HS-5 (cell line): ENCODE measurements at regions not wholly inside any gene's neighbourhood (a gene's known extent, or its start where the extent isn't known, plus 50 kb on each side); places are given as distances from the start of the nearest gene placed in this dataset.
"Not testable (repeated sequence)": the region's sequence is repeated elsewhere in the genome, so short reads cannot be mapped to it uniquely, and the experiment has no call there.

Source experiments
- DNase-seq: peaks from one replicate; pipeline ENCODE4 v3.0.0-alpha.2; 2012; ENCODE audit warnings: low read depth

DNA sequence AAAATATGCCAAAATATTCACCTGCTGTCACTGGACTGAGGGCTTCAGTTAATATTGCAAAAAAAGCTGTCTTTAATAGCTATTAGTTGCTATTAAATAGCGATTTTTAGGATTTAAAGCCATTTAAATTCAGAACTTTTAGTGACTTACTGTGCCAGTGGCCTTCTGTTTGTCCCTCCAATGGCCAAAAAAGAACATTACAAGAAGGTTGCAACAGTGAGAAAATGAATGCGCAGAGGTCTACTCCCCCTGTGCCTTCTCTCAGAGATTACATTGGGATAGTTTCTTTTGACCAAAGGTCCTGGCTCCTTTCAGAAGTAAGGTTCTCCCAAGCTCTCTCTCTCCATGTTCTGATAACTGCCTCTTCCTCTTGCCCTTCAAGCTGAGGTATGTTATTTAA lies 930.3 kb upstream of the ARRDC3 start:
- no peak for DNase-seq

DNA sequence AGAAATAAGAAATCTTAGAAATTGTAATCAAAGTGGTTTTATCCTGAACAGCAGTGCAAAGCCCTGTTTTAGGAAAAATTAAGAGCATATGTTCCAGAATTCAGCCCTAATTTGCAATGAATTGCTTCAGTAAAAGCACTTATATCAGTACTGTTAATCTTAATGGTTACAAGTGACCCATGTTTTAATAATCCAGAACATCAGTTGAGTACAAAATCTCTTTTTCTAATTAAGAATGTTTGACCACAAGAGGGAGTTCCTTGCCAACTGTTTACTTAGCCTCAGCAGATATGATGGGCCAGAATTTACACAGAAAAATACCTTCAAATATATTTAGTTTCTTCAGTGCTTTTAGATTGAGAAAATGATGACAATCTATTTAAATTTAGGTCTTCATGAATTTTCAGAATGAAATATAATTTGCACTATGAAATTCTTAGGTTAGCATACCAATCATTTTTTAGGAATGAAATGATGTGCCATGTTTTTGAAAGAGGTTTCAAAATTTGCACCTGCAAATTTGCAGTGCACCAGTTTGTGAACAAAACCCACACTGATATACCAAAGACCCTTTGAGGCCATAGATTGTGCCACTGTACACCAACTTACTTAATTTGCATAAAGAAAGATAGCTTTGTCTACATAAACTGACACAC lies 926.3 kb upstream of the ARRDC3 start:
- peak; percentile 10 for DNase-seq

DNA sequence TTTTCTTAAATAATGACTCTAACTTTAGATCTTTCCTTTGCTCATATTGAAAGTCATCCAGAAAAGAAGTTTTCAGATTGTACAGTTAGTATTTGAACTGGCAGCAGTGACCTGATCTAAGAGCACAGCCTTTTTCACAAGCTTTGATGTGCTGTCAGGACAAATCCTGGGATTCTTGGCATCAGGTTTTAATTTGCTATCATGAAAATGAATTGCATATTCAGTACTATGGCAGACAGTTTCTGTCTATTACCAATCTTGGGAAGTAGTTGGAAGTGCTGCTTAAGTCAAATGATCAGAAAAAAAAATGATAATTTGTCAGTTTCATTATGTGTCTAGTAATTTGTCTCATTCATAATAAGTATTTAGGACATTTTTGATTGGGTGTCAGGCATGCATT lies 925.6 kb upstream of the ARRDC3 start:
- DNase-seq, result no peak

DNA sequence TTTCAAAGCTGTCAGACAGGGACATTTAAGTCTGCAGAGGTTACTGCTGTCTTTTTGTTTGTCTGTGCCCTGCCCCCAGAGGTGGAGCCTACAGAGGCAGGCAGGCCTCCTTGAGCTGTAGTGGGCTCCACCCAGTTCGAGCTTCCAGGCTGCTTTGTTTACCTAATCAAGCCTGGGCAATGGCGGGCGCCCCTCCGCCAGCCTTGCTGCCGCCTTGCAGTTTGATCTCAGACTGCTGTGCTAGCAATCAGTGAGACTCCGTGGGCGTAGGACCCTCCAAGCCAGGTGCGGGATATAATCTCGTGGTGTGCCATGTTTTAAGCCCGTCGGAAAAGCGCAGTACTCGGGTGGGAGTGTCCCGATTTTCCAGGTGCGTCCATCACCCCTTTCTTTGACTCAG lies 919.2 kb upstream of the ARRDC3 start:
- DNase-seq, result not testable (repeated sequence)

DNA sequence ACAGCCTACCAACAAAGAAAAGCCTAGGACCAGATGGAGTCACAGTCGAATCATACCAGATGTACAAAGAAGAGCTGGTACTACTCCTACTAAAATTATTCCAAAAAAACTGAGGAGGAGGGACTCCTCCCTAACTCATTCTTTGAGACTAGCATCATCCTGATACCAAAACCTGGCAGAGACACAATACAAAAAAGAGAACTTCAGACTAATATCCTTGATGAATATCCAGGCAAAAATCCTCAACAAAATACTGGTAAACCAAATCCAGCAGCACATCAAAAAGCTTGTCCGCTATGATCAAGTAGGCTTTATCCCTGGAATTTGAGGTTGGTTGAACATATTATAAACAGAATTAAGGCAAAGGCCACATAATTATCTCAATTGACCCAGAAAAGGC lies 900.4 kb upstream of the ARRDC3 start:
- DNase-seq, result peak; percentile 16

DNA sequence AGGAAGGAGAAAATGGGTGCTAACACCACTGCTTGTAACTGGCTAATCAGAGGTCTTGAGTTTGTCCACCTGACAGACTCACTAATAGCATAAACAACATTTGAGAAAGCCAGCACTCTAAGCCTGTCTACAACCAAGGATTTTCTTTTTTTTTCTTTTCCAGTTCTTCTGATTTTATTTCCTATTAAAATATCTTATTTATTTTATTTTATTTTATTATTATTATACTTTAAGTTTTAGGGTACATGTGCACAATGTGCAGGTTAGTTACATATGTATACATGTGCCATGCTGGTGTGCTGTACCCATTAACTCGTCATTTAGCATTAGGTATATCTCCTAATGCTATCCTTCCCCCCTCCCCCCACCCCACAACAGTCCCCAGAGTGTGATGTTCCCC lies 888.6 kb upstream of the ARRDC3 start:
- not testable (repeated sequence) for DNase-seq

DNA sequence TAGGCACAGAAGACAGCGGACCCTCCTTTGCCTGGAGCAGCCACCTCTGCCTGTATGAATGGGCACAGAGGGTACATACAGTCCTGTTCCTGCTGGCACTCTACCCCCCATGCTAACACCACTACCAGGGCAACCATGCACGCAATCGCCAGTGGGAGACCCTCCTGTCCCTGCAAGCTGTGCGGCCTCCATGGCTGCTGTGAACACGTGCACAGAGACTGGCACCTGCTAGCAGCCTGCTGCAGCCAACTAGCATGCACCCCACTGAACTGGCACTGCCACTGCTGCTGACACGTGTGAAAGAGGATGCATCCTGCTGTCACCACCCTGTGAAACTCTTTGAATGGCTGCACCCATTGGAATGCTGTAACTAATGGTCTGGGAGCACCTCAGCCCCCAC lies 885.2 kb upstream of the ARRDC3 start:
- DNase-seq, result no peak

DNA sequence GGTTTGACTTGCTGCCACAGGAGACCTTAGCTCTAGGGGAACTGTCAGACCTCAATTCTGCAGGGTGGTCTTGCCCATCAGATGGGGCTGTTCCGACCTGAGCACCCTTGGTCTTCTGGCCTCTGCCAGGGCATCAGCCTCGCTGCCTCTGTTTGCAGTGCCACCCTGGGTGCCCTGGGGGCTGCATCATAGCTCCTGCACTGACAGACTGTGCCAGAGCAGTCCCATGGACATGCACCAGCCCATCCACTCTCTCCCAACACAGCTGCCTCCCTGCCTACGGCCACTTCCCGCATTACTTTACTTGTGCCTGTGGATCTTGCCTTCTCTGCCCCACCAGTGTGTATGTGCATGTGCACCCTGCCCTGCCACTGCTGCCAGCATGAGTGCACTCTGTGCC lies 884.7 kb upstream of the ARRDC3 start:
- no peak for DNase-seq

DNA sequence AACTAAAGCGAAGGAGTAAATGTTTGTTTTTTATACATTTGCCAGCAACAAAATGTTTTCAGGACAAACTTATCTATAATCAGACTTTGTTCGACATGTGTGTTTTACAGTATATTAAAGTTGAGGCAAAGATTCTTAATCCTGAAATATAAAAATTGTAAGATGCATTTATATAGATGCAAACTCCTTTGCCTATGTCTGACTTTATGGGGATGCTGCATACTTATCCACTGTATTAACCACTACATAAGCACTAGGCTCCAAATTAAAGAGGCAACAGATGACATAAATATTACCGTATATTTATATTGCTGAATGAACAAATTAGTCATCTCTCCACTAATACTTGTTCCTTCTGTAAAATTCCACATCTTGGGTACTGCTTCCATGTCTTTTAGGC lies 882.7 kb upstream of the ARRDC3 start:
- DNase-seq, result no peak

DNA sequence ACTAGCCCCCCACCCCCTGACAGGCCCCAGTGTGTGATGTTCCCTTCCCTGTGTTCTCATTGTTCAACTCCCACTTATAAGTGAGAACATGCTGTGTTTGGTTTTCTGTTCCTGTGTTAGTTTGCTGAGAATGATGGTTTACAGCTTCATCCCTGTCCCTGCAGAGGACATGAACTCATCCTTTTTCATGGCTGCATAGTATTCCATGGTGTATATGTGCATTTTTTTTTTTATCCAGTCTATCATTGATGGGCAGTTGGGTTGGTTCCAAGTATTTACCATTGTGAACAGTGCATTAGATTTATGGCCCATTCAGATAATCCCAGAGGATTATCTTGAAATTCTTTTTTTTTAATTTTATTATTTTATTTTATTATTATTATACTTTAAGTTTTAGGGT lies 872.5 kb upstream of the ARRDC3 start:
- DNase-seq, result not testable (repeated sequence)

DNA sequence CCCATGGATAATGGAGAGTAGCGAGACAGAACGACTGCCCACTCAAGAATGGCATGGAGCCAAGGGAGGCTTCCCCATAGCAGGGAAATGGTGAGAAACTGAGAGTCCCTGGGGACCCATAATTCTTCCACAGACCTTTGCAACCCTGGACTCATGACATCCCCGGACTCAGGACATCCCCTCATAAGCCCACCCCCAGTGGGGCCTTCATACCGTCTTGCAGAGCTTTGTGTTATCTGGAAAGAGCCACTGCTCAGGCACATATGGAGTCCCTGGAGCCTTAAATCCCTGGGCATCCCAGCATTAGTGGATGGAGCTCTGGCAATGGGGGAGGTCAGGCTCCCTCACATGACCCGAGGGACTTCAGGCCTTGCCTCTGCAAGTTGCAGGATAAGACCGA lies 865.4 kb upstream of the ARRDC3 start:
- DNase-seq, result no peak

DNA sequence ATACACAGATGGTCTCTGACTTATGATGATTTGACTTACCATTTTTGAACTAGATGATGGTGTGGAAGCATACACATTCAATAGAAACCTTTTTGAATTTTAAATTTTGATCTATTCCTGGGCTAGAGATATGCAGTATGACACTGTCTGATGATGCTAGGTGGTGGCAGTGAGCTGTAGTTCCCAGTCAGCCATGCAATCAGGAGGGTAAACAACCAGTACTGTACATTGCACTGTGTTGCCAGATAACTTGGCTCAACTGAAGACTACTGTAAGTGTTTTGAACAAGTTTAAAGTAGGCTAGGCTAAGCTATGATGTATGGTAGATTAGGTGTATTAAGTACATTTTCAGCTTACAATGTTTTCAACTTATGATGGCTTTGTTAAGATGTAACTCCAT lies 859.1 kb upstream of the ARRDC3 start:
- no peak for DNase-seq

DNA sequence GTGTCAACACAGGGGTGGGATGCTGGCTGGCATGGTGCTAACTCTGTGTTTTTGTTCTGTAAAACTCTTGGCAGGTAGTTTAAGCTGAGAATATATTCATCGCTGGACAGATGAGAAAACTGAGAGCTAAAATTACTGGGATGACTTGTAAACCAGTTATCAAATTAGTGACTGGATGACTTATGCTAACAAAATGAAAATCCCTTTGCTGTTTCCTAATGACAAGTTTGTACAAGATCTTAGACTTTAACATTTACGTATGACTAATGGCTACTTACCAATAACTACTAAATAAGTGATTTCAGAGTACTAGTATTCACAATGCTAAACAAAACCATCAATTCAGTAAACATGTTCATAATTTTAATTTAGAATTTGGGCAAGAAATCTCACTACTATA lies 854.8 kb upstream of the ARRDC3 start:
- no peak for DNase-seq

DNA sequence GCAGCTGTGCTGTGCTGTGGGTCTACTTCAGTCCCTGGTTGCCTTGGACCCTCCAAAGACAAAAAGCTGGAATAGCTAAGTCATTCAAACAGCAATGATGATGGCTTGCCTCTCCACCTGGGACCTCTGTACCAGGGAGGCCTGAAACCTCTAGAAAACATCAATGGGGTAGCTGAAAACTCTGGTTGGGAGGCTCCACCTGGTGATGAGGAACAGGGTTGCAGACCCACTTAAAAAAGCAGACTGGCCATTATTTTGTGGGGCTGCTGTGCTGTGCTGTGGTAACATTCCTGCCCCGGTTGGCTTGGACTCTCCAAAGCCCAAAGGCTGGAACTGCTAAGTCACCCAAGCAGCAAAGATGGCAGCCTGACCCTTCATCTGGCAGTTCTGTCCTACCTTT lies 839.3 kb upstream of the ARRDC3 start:
- DNase-seq, result no peak

DNA sequence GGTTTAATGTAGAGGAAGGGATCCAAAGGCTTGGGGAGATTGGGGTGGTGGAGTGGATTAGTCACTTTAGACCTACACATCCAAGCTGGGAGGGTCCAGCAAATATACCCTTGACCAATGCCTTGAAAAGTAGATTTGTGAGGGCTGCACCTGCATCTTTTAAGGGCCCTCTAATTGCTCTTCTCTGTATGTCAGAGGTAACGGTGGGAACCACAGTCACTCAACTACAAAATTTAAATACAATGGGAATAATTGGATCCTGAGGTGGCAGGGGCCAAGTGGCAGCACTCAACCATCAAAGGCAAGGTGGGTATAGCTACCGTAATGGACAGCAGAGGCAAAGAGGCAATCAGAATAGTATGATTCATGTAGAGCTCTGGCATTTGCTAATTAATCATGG lies 833.7 kb upstream of the ARRDC3 start:
- not testable (repeated sequence) for DNase-seq

DNA sequence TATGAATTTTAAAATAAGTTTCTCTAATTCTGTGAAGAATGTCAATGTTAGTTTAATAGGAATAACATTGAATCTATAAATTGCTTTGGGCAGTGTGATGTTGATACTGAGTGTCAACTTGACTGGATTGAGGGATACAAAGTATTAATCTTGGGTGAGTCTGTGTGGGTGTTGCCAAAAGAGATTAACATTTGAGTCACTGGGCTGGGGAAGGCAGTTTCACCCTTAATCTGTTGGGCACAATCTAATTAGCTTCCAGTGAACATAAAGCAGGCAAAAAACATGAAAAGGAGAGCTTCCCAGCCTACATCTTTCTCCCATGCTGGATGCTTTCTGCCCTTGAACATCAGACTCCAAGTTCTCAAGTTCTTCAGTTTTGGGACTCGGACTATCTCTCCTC lies 832.0 kb upstream of the ARRDC3 start:
- no peak for DNase-seq

DNA sequence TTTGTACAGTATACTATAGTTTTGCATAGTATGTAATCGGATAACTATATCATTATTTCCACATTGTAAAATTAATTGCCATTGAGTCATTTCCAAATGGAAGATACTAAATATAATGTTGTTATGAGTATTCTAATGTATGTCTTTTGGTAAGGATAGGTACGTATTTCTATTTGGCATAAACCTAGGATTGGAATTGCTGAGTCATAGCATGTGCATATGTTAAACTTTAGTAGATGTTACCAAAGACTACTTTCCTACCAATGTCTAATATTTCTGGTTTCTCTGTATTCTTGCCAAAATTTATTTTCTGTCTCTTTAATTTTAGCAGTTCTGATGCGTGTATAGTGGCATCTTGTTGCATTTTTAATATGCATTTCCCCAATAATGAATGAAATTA lies 825.1 kb upstream of the ARRDC3 start:
- DNase-seq, result no peak

DNA sequence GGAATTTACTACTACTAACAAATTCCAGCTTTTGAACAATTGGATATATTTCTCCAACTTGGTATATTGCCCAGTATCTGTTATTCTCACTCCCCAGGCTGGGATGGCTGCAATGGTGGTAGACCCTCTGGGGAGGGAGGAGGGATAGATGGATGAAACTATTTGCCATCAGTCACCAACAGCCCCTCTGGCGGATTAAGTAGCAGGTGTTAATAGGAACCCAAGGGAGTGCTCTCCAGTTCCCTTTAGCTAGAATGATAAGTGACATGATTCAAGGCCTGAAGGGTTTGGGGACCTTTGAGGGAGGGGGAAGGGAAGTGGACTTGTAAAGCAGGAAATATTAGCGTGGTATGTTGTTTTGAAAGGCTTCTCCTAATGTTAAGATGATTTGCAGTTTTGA lies 824.0 kb upstream of the ARRDC3 start:
- DNase-seq, result no peak

DNA sequence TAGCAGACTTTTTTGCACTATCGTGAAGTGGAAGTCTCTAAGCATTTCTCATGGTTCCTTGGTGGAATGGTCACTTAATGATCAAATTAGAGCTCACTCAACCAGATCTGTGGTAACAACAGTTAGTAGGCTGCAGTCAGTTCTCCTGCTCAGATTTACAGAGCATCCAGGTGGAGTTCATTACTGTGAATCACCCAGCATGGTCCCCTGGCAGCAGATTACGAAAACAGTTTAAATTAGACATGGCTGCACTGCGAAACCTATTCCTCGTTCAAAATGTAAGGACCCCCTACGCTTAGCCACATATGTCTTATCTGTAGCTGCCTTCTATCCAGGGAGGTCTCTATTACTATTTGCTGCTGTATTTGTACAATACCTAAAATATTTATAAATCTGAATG lies 823.6 kb upstream of the ARRDC3 start:
- DNase-seq, result no peak

DNA sequence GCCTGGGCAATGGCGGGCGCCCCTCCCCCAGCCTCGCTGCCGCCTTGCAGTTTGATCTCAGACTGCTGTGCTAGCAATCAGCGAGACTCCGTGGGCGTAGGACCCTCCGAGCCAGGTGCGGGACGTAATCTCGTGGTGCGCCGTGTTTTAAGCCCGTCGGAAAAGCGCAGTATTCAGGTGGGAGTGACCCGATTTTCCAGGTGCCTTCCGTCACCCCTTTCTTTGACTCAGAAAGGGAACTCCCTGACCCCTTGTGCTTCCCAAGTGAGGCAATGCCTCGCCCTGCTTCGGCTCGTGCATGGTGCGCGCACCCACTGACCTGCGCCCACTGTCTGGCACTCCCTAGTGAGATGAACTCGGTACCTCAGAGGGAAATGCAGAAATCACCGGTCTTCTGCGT lies 815.9 kb upstream of the ARRDC3 start:
- not testable (repeated sequence) for DNase-seq

DNA sequence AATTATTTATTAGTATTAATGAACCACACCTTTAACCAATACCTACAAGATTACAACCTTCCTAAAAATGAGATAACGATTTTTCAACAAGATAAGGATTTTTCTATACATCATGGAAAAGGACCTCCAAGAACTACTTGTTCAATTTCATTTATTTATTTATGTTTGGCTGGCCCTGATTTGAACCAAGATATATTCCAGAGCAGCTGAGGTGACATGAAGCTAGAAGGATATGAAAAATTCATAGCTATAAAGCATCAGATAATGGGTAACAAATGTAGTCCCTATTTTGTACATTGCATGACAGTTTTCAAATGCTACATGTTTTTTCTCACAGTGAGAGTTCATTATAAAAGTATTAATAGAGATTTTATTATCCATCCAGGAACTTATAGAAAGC lies 798.5 kb upstream of the ARRDC3 start:
- no peak for DNase-seq

DNA sequence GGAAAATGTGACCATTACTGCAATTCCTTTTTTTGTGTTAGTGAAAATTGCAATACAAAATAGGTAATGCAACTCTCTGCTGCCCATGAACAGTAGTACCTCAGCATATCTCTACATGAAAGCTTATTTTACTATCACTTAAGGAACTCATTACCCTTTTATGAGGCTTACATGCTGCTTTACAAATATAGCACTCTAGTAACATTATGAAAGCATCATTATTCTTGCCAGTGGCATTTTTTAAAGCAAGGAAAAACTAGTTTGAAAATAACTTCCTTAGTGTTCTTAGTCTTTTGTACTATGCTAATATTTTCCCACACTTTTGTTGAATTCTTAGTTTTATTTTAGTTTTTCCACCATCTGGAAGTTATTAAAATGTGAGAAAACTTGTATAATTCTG lies 797.3 kb upstream of the ARRDC3 start:
- DNase-seq, result no peak

DNA sequence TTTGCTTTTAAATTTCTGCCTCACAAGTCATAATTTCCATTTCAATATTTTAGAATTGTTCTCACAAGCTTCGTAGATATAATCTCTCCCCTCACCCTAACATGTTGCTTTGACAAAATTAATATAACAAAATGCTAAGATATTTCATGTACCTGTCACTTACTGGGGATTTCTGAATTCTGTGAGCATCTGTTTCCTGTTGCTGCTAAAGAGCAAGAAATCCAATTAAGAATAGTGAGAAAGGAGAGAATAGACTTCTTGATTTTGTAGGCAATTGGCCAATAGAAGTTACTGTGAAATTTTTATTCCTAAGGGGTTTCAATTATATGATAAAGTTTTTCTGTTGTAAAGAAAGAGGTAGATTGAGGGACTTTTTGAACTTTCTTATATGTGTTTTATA lies 796.5 kb upstream of the ARRDC3 start:
- no peak for DNase-seq

DNA sequence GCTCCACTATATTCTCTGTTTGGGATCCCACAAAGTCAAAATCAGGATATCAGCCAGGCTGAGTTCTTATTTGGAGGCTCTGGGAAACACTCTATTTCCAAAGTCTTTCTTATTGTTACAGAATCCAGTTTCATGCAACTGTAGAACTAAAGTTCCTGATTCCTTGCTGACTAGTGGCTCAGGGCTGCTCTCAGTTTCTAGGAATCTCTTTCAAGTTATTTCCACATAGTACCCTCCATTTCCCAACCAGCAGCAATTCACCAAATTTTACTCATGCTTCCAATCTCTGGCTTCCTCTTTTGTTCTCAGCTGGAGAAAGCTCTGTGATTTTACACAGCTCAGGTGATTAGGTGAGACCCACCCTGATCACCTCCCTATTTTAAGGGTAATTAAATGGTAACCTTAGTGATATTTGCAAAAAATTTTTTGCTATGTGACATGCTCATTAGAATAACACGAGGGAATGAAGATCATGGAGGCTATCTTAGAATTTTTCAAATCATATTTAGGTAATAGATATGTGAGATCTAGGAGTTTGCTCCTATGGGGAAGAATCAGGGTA lies 794.9 kb upstream of the ARRDC3 start:
- DNase-seq, result no peak

DNA sequence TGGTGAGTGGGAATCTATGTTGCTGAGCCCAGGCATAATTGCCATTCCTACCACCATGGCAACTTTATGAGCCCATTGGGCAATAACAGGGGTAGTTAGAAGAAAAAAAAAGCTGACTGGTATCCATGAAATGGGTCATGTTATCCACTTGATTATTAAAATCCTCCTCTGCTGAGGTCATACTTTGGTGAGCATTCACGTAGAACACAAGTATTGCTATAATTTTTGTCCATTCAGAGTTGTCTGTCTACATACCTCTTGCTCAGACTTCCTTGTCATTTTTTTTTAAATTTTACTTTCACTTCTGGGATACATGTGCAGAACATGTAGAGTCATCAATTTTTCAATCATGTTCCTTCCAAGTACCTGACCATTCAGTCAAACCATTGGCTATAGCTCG lies 780.8 kb upstream of the ARRDC3 start:
- no peak for DNase-seq
